Stimulated activated CD4-positive, alpha-beta T cell treated with anti-CD3 and anti-CD28 coated beads, Interleukin-12 subunit alpha, Interleukin-12 subunit beta, amount 100 ng/mL, for 48 hours (primary cell): ENCODE measurements at regions not wholly inside any gene's neighbourhood (a gene's known extent, or its start where the extent isn't known, plus 50 kb on each side); places are given as distances from the start of the nearest gene placed in this dataset.

ENCODE experiments used
- DNase-seq, 3 donors: peaks; one replicate each; pipeline ENCODE4 v3.0.0-alpha.2; 2020; ENCODE audit warnings: low read depth in 2 of 3, low spot score in 1 of 3

- no peak for DNase-seq
Measured at GRCh38 chr16:85971902-85972638, 73.1 kb downstream of the IRF8 start.

DNA sequence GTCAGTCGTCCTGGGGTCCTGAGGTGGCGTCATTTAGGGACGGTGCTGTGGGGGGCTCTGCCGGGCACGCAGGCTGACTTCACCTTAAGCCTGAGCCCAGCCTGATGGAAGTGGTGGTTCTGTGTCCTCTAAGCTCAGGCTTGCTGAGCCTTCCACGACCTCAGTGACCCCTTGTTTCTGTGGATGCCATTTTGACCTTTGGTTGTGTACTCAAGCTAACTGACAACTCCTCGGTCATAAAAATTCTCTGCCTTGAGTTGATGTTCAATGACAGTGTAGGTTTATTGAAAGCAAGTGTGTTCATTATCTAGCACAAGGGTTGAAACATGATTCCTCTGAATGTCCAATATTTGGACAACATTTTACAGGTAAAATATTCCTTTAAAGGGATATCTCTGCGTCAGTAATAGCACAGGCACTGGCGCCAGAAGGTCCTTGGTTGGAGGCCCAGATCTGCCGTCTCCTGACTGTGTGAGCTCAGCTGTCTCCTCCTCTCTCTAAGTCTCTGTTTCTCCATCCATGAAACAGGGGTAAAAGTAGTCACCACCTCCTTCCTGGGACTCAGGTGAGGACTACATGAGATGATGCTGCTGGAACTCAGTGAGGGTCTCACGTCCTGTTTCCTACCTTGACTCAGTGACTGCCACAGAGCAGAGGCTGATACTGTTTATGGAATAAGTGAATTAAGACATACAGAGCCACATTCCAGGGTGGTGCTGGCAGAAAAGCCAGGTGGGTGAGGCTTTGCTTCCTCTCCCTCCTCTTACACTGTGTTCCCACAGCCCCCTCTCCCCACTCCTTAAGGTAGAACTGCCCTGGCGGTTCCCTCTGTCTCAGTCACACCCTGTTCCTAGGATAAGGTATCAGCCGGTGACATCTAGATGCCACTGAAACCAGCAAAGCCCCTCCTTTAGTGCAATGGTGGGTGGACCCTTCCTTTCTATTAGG is 75.7 kb downstream of the IRF8 start:
- DNase-seq: no peak

DNA sequence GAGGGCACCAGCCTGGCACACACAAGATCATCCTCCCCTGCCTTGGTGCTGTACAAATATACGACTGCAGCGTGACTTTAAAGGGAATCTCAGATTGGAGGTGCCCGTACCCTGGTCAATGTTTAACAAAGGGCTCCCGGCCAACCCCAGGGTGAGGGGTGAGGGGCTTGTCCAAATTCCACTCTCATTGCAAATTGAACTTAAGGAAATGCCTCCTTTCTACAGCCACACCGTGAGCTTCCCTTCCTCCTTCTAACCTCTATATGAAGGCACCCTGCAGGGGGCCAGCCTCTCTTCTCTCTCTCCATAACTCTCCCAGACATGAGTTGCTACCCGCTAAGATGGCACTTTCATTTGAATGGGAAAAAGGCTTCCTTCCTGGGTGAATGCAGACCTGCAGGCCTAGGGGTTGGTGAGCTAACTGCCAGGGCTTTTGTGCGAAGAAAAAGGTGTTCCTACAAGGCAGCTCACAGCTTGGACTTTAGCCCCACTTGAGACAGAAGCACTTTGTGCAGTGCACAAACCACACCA is 76.6 kb downstream of the IRF8 start:
- DNase-seq: no peak

DNA sequence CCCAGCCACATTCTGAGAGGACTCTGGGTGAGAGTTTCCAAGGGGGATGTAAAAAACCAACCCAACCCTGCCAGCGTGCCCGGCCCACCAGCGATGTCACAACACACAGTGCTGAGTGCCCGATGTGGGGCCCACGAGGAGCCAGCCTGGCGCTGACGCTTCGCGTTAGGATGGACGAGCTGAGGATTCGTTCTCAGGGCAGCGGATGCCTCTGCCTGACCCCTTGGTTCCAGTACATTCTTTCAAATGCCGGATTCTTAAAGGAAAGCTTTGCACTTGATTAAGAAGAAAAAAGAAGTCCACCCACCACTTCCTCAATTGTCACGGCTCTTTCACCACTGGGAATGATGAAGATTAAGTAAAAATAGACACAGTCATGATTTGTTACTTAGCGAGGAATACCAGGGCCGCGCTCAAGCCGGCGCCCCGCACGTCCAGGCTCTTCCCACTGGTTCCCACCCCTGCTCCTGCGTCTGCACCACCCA is 79.4 kb downstream of the IRF8 start:
- no peak for DNase-seq

DNA sequence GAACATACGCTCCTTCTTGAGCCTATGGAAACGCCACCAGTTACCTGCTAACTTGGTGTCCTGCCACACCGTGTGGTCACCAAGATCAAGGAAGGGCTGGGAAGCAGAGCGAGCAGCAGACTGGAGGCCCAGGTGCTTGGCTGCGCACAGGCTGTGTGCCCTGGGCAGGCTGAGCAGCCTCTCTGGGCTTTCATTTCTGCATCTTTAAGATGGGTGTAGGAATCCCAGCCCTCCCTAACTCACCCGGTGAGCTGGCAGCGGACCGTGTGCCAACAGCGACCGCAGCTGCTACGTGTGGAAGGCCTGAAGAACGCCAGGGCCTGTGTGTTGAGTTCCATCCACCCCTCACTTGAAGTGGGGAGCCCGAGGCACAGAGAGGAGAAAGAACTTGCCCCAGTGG is 80.0 kb downstream of the IRF8 start:
- no peak for DNase-seq

DNA sequence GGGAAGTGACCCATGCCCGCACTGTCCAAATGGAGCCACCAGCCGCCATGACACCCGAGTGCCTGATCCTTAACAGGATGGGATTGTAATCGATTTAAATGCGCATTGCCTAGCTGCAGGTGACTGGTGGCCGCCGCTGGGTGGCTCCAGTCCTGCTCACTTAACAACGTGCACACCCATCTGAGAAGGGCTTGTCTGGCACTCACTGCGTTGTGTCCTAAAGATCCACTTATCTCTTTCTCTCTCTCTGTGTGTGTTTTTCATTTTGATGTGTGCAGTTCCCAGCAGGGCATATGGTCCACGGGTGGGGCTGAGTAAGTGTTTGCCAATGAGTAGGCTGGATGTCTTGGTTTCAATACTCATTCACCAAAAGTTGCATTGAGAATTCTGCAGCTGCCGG is 80.6 kb downstream of the IRF8 start:
- no peak for DNase-seq

DNA sequence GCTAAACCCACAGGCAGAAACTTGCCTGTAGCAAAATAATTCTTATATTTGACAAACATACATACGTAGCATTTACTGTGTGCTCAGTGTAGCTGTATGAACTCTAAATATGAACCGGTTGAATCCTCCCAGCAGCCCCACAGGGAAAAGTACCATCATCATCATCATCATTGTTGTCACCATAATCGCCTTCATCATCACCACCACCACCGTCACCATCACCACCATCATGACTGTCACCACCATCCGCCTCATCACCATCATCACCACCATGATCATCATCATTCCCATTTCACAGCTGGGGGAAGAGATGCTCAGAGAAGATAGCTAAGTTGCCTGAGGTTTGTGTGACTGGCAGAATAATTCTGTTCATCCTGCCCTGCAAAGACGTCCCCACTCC is 81.7 kb downstream of the IRF8 start:
- DNase-seq: no peak

DNA sequence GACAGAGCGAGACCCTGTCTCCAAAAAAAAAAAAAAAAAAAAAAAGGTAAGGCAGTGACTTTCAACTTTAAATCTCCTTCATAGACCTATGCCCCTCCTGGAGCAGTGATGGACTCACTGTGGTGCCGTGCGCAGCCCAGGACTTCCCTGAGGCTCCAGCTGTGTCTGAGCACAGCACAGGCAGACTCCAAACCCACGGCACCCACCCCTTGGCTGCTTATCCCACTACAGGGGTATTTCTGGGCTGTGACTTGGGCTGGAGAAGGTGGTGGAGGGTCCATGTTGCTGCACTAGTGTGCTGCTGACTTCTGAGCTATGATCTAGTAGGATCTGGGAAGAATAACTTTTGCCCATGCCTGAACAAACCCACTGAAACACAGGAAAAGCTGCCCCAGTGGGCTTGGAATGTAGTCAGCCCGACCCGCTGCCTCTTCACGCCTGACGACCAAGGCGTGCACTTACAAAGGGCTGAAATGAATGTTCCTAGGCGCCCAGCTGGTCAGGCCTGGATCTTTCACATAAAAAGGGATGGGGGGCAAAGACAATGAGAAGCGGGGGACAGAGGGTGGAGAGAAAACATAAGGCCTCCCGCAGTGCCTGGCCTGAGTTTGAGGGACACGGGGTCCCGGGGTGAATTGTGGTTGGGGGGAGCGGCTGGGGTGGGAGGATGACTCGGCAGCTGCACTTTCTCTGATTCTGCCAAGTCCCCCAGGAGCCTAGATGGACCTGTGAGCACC is 83.0 kb downstream of the IRF8 start:
- DNase-seq: no peak

- no peak for DNase-seq
Measured at GRCh38 chr16:85982563-85982939, 83.6 kb downstream of the IRF8 start.

GRCh38 chr16:85983064-85983463 is 84.1 kb downstream of the IRF8 start:
- no peak for DNase-seq

- DNase-seq: no peak
Measured at GRCh38 chr16:85983606-85984230, 84.8 kb downstream of the IRF8 start.

GRCh38 chr16:85984231-85984880 is 85.4 kb downstream of the IRF8 start:
- DNase-seq: no peak

GRCh38 chr16:85984947-85985451 is 86.0 kb downstream of the IRF8 start:
- no peak for DNase-seq

DNA sequence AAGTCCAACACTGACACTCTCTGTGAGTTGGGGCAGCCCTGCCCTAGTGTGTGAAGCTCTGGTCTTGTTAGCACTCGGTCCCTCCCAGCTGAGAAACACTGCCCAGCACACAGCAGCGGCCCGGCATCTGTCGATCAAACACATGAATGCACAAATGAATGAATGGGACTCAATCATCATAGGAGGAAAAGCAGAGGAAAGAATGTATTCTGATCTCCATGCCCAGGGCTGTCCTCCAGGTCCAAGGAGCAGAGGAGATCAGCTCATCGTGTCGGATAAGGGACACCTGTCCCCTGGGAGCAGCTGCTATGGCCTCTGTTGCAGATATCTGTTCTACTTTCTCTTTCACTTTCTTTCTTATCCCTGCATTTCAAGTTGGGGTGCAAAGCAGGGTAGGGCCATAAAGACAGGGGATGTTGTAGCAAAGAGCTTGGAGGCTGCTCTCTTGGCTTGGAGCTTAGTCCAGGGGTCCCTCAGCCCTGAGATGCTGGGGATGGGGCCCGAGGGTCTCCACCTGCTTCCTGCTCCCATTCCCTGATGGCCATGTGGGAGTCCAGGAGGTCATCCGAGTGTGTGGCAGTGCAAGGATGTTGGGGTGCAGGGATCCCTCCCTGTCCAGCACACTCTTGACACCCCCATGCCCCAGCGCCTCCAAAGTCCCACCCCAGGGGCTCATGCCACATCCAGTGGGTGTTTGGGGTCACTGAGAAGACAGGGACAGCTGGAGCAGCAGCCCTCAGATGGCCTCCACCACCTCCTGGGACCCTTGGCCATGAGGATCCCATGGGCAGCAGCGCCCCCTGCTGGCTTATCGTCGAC is 88.2 kb downstream of the IRF8 start:
- no peak for DNase-seq

GRCh38 chr16:85987750-85988078 is 88.8 kb downstream of the IRF8 start:
- DNase-seq: no peak

GRCh38 chr16:85988306-85988705 is 89.3 kb downstream of the IRF8 start:
- no peak for DNase-seq

DNA sequence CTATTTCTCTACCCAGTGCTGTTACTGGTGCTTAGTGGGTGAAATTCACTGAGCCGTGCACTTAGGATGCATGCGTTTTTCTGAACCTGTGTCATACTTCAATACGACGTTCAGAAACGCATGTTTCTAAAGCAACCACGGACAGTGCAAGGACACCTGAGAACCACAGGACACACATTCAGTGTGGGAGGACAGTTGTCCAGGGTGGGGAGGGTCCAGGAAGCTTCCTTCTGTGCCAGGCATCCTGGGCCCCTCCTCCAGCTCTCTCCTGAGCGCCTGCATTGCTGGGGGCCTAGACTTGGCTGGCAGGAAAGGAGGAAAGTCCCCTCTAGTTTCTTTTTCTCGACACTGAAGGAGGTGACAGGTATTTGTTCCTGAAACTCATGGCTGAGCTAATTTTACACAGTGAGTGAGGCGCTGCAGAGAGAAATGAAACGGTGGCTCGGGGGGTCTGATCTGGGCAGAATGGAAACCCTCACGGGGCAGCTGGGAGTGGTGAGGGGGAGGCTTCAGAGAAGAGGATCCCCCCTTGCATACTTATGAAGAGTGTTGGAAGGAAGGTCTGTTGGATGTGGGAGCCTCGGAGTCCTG is 89.9 kb downstream of the IRF8 start:
- peak in 1 of 3 donors; percentile 23 for DNase-seq

GRCh38 chr16:85989376-85989775 is 90.4 kb downstream of the IRF8 start:
- DNase-seq: no peak
